Activated CD4-positive, alpha-beta T cell treated with anti-CD3 and anti-CD28 coated beads, Interleukin-2, amount 10 ng/mL, durations not matched to agents 24 days and 14 days (primary cell): ENCODE measurements at regions not wholly inside any gene's neighbourhood (a gene's known extent, or its start where the extent isn't known, plus 50 kb on each side); places are given as distances from the start of the nearest gene placed in this dataset.
"Not testable (repeated sequence)": the region's sequence is repeated elsewhere in the genome, so short reads cannot be mapped to it uniquely, and the experiment has no call there.

Experiments used
- DNase-seq: peaks from one replicate; pipeline ENCODE4 v3.0.0; 2022
- H3K27ac Mint-ChIP-seq: one replicate; pipeline ENCODE4 v1.8.0; 2022; ENCODE audit warnings: mild to moderate bottlenecking, mixed read lengths
- H3K27me3 Mint-ChIP-seq: one replicate; pipeline ENCODE4 v1.8.0; 2022; ENCODE audit warnings: mixed read lengths
- H3K36me3 Mint-ChIP-seq: one replicate; pipeline ENCODE4 v1.8.0; 2022; ENCODE audit warnings: low read depth, mild to moderate bottlenecking, mixed read lengths
- H3K4me1 Mint-ChIP-seq: one replicate; pipeline ENCODE4 v1.8.0; 2021; ENCODE audit warnings: mixed read lengths
- H3K4me3 Mint-ChIP-seq: one replicate; pipeline ENCODE4 v1.8.0; 2022; ENCODE audit warnings: mild to moderate bottlenecking, moderate library complexity, mixed read lengths
- H3K9me3 Mint-ChIP-seq: one replicate; pipeline ENCODE4 v1.8.0; 2021; ENCODE audit warnings: mixed read lengths
- intact Hi-C: fragments of 100-400 bp; cut with micrococcal nuclease; formaldehyde crosslinking; loops from one replicate; pipeline ENCODE4 v1.15.1; 2023

DNA sequence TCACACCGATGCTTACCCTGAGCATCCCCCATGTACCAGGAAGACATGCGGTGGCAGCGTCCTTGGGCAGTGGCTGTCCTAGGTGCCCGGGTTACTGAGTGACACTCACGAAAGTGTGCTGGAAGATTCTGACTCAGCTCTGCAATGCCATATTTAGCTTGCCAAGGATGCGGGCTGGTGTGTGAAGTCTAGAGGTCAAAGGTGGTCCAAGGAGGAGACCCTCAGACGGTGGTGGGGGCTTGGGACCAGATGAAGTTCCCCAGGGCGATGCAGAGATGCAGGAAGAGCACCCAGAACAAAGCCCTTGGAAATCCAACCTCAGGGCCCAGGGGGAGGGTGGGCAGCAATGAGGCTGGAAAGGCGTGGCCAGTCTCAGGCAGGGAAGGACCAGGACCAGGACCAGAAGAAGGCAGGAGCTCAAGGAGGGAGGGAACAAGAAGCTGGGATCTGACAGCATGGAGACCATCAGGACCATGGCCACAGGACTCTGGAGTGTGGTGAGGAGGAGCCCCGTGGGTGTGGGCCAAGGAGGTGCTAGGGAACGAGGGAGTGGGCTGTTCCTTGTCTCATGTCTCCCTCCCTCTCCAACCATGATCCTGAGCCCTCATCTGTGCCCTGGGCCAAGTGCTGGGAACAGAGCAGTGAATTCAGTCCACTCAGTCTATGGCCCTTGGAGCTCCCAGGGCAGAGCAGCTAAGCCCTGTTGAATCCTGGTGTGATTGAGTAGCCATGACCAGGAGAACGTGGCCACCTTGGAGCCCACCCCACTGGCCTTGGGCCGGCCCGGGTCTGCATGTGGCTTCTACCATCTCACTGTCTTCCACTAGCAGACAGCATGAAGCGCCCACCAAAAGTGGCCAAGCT lies 310.1 kb upstream of the DIO3 start:
- Mint-ChIP-seq H3K27me3 (peaks cover 3% of the 10 kb centered on the region), H3K36me3 (no peaks in the 10 kb centered on the region), H3K4me1 (peaks cover 7% of the 10 kb centered on the region), H3K27ac (no peak overlapping the region), H3K9me3 (no peaks in the 10 kb centered on the region), H3K4me3 (no peak overlapping the region)
- DNase-seq, result peak; percentile 40
- intact Hi-C loops, result no loop called here

DNA sequence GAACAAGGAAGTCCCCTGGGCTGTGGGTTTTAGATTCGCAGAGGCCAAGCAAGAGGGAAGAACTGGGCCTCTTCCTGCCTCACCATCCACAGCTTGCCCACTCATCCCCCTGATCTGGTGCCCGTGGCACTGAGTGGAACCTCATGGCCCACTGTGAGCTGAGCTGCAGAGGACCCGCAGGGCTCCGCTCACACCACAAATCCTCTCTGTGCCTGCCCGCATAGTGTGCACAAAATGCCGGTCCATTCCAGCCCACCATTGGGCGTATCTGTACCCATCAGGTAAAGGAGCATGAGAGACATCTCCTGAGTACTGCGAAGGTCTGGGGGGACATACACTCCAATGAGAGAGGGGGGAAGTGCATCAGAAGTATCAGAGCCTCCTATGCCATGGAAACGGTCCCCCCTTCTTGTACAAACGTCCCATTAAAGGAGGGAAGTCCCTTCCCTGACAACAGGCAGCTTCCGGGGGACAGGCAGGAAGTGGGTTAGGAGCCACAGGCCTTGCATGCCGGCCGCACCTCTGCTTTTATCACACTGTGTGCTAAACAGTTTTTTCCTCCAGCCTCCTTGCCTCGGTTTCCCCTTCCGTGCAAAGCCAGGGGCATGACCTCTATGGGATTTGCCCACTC lies 309.4 kb upstream of the DIO3 start:
- Mint-ChIP-seq H3K27me3 (peaks cover 3% of the 10 kb centered on the region), H3K36me3 (no peaks in the 10 kb centered on the region), H3K9me3 (no peaks in the 10 kb centered on the region), H3K4me3 (no peak overlapping the region), H3K27ac (no peak overlapping the region), H3K4me1 (peaks cover 7% of the 10 kb centered on the region)
- intact Hi-C loops, result no loop called here
- DNase-seq, result peak; percentile 59

DNA sequence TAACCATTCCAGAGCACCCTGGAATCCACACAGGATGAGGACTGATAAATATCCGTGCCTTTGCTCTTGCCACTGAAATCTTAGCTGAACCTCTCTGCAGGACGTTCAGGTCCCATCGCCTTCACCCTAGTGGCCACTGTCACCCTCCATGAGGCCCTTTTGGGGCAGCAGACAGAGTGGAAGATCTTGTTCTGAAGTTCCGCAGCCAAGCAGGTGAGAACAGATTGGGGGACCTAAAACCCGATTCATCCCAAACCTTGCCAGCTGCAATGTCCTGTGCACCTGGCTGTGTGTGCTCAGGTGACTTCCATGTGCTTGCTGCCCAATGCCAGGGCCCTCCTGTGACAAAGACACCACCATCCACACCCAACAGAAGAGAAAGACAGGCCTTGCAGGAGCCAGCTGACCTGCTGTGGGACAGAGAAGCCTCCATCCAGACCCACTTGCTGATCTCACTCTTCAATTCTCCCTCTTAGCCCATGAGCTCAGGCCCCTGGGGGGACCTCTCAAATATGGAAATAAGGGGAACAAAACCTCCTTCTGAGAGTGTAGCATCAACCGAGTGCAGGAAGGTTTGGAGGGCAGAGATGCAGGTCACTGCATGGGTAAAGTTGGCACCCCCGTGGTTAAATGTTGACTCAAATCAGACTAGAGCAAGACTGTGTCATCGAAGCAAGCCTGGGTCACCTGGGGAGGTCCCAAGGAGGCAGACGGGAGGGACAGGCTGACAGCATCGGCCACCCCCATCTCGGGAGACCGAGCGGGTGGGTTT lies 308.7 kb upstream of the DIO3 start:
- Mint-ChIP-seq H3K4me1 (peaks cover 7% of the 10 kb centered on the region), H3K36me3 (no peaks in the 10 kb centered on the region), H3K27me3 (peaks cover 5% of the 10 kb centered on the region), H3K27ac (no peak overlapping the region), H3K9me3 (no peaks in the 10 kb centered on the region), H3K4me3 (no peak overlapping the region)
- peak; percentile 31 for DNase-seq
- intact Hi-C loops, result no loop called here

DNA sequence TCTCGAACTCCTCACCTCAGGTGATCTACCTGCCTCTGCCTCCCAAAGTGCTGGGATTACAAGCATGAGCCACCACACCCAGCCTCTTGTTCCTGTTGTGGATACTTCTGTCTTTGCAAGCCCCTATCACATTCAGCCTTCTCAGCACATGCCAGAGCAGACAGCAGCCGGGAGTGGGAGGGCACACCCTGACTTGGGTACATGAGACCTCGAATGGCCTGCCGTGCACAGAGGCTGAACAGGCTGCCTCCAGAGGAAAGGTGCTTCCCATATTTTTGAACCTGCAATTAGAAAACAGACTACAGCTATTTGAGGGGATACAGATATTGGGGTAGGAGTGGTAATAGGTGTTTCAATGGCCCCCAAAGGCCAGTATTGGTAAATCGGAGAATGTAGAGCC lies 307.3 kb upstream of the DIO3 start:
- Mint-ChIP-seq H3K9me3 (no peaks in the 10 kb centered on the region), H3K36me3 (no peaks in the 10 kb centered on the region), H3K27ac (no peak overlapping the region), H3K4me1 (peaks cover 7% of the 10 kb centered on the region), H3K4me3 (no peak overlapping the region), H3K27me3 (peaks cover 5% of the 10 kb centered on the region)
- peak; percentile 44 for DNase-seq
- intact Hi-C loops, result no loop called here

DNA sequence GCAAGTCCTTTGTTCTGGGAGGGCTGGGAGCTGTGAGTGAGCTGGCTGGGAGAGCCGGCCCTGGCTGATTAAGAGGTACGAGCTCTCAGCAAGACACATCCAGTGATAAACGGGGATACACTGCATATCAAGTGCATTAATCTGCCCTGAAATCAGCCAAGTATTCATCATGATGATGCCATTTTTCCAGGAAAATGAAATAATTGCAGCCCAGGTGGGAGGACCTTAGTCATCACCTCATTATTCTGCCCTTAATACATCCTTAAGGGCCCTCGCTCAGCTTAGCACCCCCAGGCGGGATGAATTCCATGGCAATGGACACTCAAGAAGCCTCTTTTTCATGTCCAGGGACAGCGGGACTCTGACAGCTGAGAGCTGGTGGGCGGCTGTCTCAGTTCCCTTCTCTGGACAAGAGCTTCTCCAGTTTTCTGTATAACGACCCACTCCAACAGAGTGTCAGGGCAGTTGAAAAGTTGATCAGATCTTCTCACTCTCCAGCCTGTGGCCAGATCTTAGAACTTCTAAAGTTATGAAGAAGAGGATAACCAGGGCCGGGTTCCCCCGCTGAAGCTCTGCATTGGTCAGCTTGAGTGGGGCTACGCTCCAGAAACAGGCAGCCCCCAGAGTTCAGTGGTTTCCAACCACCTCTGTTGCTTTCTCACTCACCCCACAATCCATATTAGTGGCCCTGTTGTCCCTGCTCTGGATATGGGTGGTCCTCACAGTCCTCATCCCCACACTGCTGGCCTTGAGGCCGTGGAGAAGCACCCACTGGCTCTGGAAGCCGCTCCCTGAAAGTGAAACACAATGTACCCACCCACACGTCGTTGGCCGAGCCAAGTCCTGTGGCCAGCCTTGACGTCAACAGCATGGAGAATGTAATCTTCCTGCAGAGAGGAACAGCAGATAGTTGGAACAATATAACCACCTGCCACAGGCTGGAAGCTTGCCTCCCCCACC lies 306.2 kb upstream of the DIO3 start:
- Mint-ChIP-seq H3K4me3 (no peak overlapping the region), H3K4me1 (peaks cover 7% of the 10 kb centered on the region), H3K27ac (no peak overlapping the region), H3K36me3 (no peaks in the 10 kb centered on the region), H3K27me3 (peaks cover 5% of the 10 kb centered on the region), H3K9me3 (no peaks in the 10 kb centered on the region)
- intact Hi-C loops, result no loop called here
- DNase-seq, result peak; percentile 41

DNA sequence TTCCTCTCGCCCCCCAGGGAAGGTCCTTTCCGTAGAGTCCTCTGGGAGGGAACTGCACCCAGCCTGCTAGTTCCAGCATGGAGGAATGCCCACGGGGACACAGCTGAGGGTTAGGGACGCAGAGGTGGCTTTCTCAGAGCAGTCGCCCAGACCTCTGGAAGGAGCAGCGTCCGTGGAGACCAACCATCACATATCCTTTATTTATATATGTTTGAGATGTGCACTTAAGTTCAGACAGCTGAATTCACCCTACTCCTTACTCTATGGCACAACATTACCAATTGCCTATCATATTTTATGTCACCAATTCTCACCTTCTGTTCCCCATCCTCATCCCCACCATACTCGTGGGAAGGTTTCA lies 305.6 kb upstream of the DIO3 start:
- DNase-seq, result peak; percentile 38
- no peaks in the 10 kb centered on the region for H3K36me3 Mint-ChIP-seq
- H3K4me1 Mint-ChIP-seq, result peaks cover 7% of the 10 kb centered on the region
- H3K9me3 Mint-ChIP-seq, result no peaks in the 10 kb centered on the region
- peaks cover 5% of the 10 kb centered on the region for H3K27me3 Mint-ChIP-seq
- H3K4me3 Mint-ChIP-seq, result no peak overlapping the region
- intact Hi-C loops, result no loop called here
- no peak overlapping the region for H3K27ac Mint-ChIP-seq

DNA sequence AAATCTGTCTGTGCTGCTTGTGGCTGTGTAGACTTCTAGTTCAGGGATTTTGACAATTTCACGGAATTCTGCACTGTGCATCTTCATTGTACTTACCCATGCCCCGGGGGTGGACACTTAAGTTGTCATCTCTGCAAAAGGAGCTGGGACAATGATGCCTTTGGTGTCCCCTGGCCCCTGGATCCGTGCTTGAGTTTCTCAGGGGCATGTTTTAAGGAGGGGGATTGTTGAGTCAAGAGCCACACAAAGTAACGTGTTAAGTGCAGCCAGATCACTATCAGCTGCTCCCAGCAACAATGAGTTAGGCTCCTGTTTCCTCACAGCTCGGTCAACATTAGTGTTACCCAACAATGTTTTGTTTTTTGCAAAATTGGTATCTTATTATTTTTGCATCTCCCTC lies 305.0 kb upstream of the DIO3 start:
- intact Hi-C loops, result no loop called here
- H3K4me1 Mint-ChIP-seq, result peaks cover 7% of the 10 kb centered on the region
- H3K36me3 Mint-ChIP-seq, result no peaks in the 10 kb centered on the region
- H3K27me3 Mint-ChIP-seq, result peaks cover 5% of the 10 kb centered on the region
- peak; percentile 41 for DNase-seq
- no peak overlapping the region for H3K27ac Mint-ChIP-seq
- H3K9me3 Mint-ChIP-seq, result no peaks in the 10 kb centered on the region
- no peak overlapping the region for H3K4me3 Mint-ChIP-seq

DNA sequence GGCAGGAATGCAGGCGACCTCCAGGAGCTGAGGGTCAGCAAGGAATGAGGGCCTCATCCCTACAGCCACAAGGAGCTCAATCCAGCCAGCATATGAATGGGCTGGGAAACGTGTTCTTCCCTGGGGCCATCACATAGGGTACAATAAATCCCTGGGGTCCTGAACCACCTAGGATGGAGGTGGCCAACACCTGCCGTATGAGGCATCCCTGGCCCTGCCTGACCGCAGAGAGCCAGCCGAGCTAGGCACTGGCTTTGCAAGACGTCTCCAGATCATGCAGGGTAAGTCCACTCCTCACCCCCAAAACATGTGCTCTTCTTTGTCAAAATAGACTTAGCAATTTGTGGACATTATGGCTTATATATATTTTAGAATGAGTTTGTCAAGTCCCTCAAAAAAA lies 303.7 kb upstream of the DIO3 start:
- no peaks in the 10 kb centered on the region for H3K4me1 Mint-ChIP-seq
- peaks cover 5% of the 10 kb centered on the region for H3K27me3 Mint-ChIP-seq
- no peak overlapping the region for H3K27ac Mint-ChIP-seq
- H3K4me3 Mint-ChIP-seq, result no peak overlapping the region
- intact Hi-C loops, result no loop called here
- H3K9me3 Mint-ChIP-seq, result no peaks in the 10 kb centered on the region
- peak; percentile 45 for DNase-seq
- H3K36me3 Mint-ChIP-seq, result no peaks in the 10 kb centered on the region

DNA sequence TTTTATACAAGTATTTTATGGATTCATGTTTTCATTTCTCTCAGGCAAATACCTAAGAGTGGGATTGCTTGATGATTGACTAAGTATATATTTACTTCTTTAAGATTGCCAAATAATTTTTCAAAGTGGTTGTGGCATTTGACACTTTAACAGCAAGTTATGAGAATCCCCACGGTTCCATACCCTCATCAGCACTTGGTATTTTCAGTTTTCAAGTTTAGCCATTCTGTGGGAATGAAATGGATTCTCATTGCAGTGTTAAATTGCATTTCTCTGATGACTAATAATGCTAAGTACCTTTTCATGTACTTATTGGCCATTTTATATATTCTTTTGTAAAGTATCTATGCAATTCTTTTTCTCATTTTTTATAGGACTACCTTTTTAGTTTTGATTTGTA lies 301.5 kb upstream of the DIO3 start:
- Mint-ChIP-seq H3K4me1 (no peaks in the 10 kb centered on the region), H3K27ac (no peak overlapping the region), H3K27me3 (peaks cover 7% of the 10 kb centered on the region), H3K9me3 (no peaks in the 10 kb centered on the region), H3K4me3 (no peak overlapping the region), H3K36me3 (no peaks in the 10 kb centered on the region)
- intact Hi-C loops, result no loop called here
- no peak for DNase-seq

DNA sequence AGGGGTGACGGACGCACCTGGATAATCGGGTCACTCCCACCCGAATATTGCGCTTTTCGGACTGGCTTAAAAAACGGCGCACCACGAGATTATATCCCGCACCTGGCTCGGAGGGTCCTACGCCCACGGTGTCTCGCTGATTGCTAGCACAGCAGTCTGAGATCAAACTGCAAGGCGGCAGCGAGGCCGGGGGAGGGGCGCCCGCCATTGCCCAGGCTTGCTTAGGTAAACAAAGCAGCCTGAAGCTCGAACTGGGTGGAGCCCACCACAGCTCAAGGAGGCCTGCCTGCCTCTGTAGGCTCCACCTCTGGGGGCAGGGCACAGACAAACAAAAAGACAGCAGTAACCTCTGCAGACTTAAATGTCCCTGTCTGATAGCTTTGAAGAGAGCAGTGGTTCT lies 294.9 kb upstream of the DIO3 start:
- H3K27me3 Mint-ChIP-seq, H3K4me3 Mint-ChIP-seq, intact Hi-C loops, DNase-seq, H3K9me3 Mint-ChIP-seq, H3K4me1 Mint-ChIP-seq, H3K27ac Mint-ChIP-seq, H3K36me3 Mint-ChIP-seq: not testable (repeated sequence)

DNA sequence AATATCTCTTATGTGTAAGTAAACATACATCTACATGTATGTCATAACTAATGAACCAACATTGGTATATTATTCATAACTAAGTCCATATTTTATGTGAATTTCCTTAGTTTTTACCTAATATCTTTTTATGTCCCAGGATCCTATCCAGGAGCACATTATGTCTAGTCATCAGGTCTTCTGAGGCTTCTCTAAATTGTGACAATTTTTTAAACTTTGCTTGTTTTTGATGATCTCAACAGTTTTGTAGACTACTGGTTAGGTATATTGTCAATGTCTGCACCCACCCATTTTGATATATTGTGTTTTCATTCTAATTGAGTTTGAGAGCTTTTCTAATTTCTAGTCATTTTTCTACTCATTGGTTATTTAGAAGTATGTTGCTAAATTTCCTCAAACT lies 288.2 kb upstream of the DIO3 start:
- Mint-ChIP-seq H3K4me1 (no peaks in the 10 kb centered on the region), H3K27me3 (peaks cover 3% of the 10 kb centered on the region), H3K4me3 (no peak overlapping the region), H3K27ac (no peak overlapping the region), H3K36me3 (no peaks in the 10 kb centered on the region), H3K9me3 (no peaks in the 10 kb centered on the region)
- intact Hi-C loops, result no loop called here
- DNase-seq, result no peak

DNA sequence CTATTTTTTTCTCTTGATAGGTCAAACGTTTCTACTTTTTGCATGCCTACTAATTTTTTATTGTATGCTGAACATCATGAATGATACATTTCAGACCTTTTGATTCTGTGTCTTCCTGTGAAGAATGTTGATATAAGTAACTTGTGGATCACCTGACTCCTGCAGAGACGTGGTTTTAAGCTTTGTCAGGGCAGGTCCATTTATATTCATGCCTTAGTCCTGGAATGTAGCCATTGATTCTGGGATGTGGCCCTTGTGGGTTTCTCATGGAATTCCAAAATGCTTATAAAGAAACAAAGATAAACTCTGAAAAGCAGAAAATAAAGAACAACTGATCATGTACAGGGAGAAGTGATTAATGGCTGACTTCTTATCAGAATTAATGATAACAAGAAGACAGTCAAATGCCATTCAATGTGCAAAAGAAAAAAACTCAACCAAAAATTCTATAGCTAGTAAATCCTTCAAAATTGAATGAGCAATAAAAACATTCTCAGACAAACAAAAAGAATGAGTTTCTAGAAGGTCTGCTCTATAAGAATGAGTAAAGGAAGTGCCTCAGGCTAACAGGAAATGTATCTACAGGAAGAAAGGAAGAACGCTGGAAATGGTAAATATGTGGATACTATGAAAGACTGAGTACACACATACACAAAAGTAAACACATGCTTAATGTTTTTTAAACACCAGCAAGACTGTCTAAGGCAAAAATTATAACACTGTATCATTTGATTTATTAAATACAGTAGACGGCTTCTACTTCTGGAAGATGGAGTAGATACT lies 284.8 kb upstream of the DIO3 start:
- no peak overlapping the region for H3K4me3 Mint-ChIP-seq
- no peak overlapping the region for H3K27ac Mint-ChIP-seq
- no peaks in the 10 kb centered on the region for H3K4me1 Mint-ChIP-seq
- DNase-seq, result no peak
- H3K9me3 Mint-ChIP-seq, result no peaks in the 10 kb centered on the region
- H3K27me3 Mint-ChIP-seq, result peaks cover 9% of the 10 kb centered on the region
- intact Hi-C loops, result no loop called here
- H3K36me3 Mint-ChIP-seq, result no peaks in the 10 kb centered on the region

DNA sequence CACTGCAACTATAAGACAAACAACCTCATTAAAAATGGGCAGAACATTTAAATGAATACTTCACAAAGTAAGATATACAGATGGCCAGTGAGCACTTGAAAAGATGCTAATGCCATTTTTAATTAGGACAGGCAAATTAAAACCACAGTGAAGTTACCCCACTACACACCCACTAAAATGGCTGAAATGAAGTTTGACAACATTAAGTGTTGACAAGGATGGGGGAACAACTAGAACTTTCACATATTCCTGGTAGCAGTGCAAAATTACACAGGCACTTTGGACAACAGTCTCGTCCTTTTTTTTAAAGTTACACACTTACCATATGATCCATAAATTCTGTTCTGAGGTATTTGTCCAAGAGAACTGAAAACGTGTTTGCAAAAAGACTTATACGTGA lies 278.9 kb upstream of the DIO3 start:
- H3K4me3 Mint-ChIP-seq, result no peak overlapping the region
- H3K36me3 Mint-ChIP-seq, result no peaks in the 10 kb centered on the region
- H3K27ac Mint-ChIP-seq, result no peak overlapping the region
- H3K4me1 Mint-ChIP-seq, result no peaks in the 10 kb centered on the region
- no peaks in the 10 kb centered on the region for H3K9me3 Mint-ChIP-seq
- intact Hi-C loops, result no loop called here
- no peak for DNase-seq
- peaks cover 14% of the 10 kb centered on the region for H3K27me3 Mint-ChIP-seq
